Inferior parietal cortex (tissue), 1 donor: ENCODE measurements at regions not wholly inside any gene's neighbourhood (a gene's known extent, or its start where the extent isn't known, plus 50 kb on each side); places are given as distances from the start of the nearest gene placed in this dataset.

Experiments used
- DNase-seq: peaks from one replicate; pipeline ENCODE4 v3.0.0-alpha.2; 2016; ENCODE audit errors: extremely low spot score

- peak; percentile 39 for DNase-seq
Measured at GRCh38 chr3:107428051-107428858, 51.0 kb downstream of the CCDC54 start.

GRCh38 chr3:107429320-107430181 is 52.3 kb downstream of the CCDC54 start:
- peak; percentile 94 for DNase-seq

- DNase-seq = peak; percentile 64
Measured at GRCh38 chr3:107430214-107430995, 53.2 kb downstream of the CCDC54 start.

- peak; percentile 59 for DNase-seq
Measured at GRCh38 chr3:107430996-107431245, 53.7 kb downstream of the CCDC54 start.

GRCh38 chr3:107431246-107432012 is 54.2 kb downstream of the CCDC54 start:
- peak; percentile 71 for DNase-seq

- DNase-seq = peak; percentile 51
Measured at GRCh38 chr3:107432013-107432515, 54.8 kb downstream of the CCDC54 start.

- DNase-seq = no peak
Measured at GRCh38 chr3:107432646-107433045, 55.4 kb downstream of the CCDC54 start.

GRCh38 chr3:107436029-107436428 is 58.8 kb downstream of the CCDC54 start:
- DNase-seq = no peak

- DNase-seq = no peak
Measured at GRCh38 chr3:107438671-107439070, 61.4 kb downstream of the CCDC54 start.

- no peak for DNase-seq
Measured at GRCh38 chr3:107441617-107442016, 64.4 kb downstream of the CCDC54 start.

- no peak for DNase-seq
Measured at GRCh38 chr3:107443461-107443860, 66.2 kb downstream of the CCDC54 start.

GRCh38 chr3:107446706-107447105 is 69.5 kb downstream of the CCDC54 start:
- DNase-seq = no peak

- no peak for DNase-seq
Measured at GRCh38 chr3:107450254-107450893, 72.4 kb upstream of the BBX start.

- no peak for DNase-seq
Measured at GRCh38 chr3:107452436-107452835, 70.3 kb upstream of the BBX start.

GRCh38 chr3:107453504-107453903 is 69.3 kb upstream of the BBX start:
- DNase-seq = no peak

- DNase-seq = no peak
Measured at GRCh38 chr3:107455621-107456020, 67.1 kb upstream of the BBX start.

- DNase-seq = no peak
Measured at GRCh38 chr3:107456501-107456900, 66.3 kb upstream of the BBX start.

GRCh38 chr3:107458871-107459270 is 63.9 kb upstream of the BBX start:
- DNase-seq = no peak

- DNase-seq = no peak
Measured at GRCh38 chr3:107461721-107462120, 61.0 kb upstream of the BBX start.

- DNase-seq = no peak
Measured at GRCh38 chr3:107464037-107464436, 58.7 kb upstream of the BBX start.

- no peak for DNase-seq
Measured at GRCh38 chr3:107465064-107465631, 57.6 kb upstream of the BBX start.
